Erythroblast (primary cell): ENCODE measurements at regions not wholly inside any gene's neighbourhood (a gene's known extent, or its start where the extent isn't known, plus 50 kb on each side); places are given as distances from the start of the nearest gene placed in this dataset.

Source experiments
- GATA1 ChIP-seq: IDR thresholded peaks from 2 replicates; pipeline ENCODE4 v1.6.1; 2011; ENCODE audit warnings: low read depth, mild to moderate bottlenecking, control low read depth, low read length, moderate library complexity
- POLR2A ChIP-seq: IDR thresholded peaks from 2 replicates; pipeline ENCODE4 v1.6.1; 2011; ENCODE audit warnings: mild to moderate bottlenecking, low read length

DNA sequence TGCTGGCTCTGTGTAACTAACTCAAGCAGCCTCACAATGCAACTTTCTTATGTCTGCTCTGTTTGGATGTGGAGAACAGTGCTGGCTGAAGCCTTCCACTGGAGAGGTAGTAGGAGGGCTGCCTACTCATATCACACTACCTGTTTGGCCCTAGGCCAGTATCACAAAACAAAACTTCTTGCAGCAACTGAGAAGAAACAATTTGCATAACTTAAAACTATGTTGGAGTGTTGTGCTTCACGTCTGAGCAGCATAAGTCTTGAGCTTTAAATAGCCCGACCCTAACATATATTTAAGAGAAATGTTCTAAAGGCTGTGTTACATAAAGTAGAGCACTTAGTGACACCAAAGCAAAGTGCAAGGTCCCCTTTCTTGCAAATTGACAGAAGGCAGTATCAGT, 204.9 kb upstream of the ACVR2A start:
- no peak for TF ChIP-seq POLR2A
- TF ChIP-seq GATA1: no peak
